ENCODE measurements at regions not wholly inside any gene's neighbourhood (a gene's known extent, or its start where the extent isn't known, plus 50 kb on each side); places are given as distances from the start of the nearest gene placed in this dataset.

GRCh38 chr7:156151658-156152057 is 339.4 kb upstream of the SHH start:
- Histone ChIP-seq H3K4me1 (ENCODE audit: insufficient read depth, insufficient read length) (peaks cover 5% of the 10 kb centered on the region), H3K9ac (ENCODE audit: insufficient read length, low read depth) (no peak overlapping the region), H3K27me3 (ENCODE audit: insufficient read depth, insufficient read length) (no peaks in the 10 kb centered on the region), H3K36me3 (ENCODE audit: insufficient read depth, insufficient read length, low read length) (no peaks in the 10 kb centered on the region), H3K4me3 (ENCODE audit: insufficient read length, low read depth) (no peak overlapping the region), H3K9me3 (ENCODE audit: insufficient read depth, low read length) (no peaks in the 10 kb centered on the region)
- TF ChIP-seq SUZ12 (IDR thresholded peaks at IDR 0.05; ENCODE audit: extremely low read depth, insufficient read depth, insufficient read length) (no peak), ZNF274 (IDR thresholded peaks at IDR 0.05; ENCODE audit: low read depth, low read length) (no peak), YY1 (IDR thresholded peaks at IDR 0.05; ENCODE audit: insufficient read depth, insufficient read length) (no peak)
- no peak for DNase-seq (ENCODE audit: low read depth, low spot score)

DNA sequence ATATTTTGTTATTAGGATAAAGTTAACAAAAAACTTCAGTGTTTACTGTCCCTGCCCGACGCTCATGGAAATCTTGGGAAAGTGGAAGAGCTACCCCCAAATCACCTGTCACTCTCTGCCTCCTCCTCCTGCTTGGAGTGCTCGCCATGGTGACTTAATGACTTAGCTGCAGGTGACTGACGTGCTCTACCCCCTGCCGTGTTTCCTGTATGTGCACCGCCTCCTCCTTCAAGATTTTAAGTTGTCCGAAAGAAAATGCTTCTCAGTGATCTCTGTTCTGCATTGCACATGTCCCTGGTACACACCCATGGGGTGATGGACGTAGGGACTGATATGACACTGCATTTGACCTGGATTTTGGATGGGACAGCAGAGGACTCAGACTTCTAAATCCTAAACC is 338.8 kb upstream of the SHH start:
- Histone ChIP-seq H3K4me1 (ENCODE audit: insufficient read depth, insufficient read length) (peaks cover 2% of the 10 kb centered on the region), H3K36me3 (ENCODE audit: insufficient read depth, insufficient read length, low read length) (no peaks in the 10 kb centered on the region), H3K9me3 (ENCODE audit: insufficient read depth, low read length) (no peaks in the 10 kb centered on the region), H3K9ac (ENCODE audit: insufficient read length, low read depth) (no peak overlapping the region), H3K27me3 (ENCODE audit: insufficient read depth, insufficient read length) (no peaks in the 10 kb centered on the region), H3K4me3 (ENCODE audit: insufficient read length, low read depth) (no peak overlapping the region)
- TF ChIP-seq YY1 (IDR thresholded peaks at IDR 0.05; ENCODE audit: insufficient read depth, insufficient read length) (no peak), SUZ12 (IDR thresholded peaks at IDR 0.05; ENCODE audit: extremely low read depth, insufficient read depth, insufficient read length) (no peak), ZNF274 (IDR thresholded peaks at IDR 0.05; ENCODE audit: low read depth, low read length) (no peak)
- no peak for DNase-seq (ENCODE audit: low read depth, low spot score)

- no peak overlapping the region for H3K9ac ChIP-seq (ENCODE audit: insufficient read length, low read depth)
- H3K27me3 ChIP-seq (ENCODE audit: insufficient read depth, insufficient read length) = no peaks in the 10 kb centered on the region
- TF ChIP-seq YY1 (IDR thresholded peaks at IDR 0.05; ENCODE audit: insufficient read depth, insufficient read length) (no peak), SUZ12 (IDR thresholded peaks at IDR 0.05; ENCODE audit: extremely low read depth, insufficient read depth, insufficient read length) (no peak), ZNF274 (IDR thresholded peaks at IDR 0.05; ENCODE audit: low read depth, low read length) (no peak)
- no peaks in the 10 kb centered on the region for H3K9me3 ChIP-seq (ENCODE audit: insufficient read depth, low read length)
- H3K4me3 ChIP-seq (ENCODE audit: insufficient read length, low read depth) = no peak overlapping the region
- no peaks in the 10 kb centered on the region for H3K36me3 ChIP-seq (ENCODE audit: insufficient read depth, insufficient read length, low read length)
- no peak for DNase-seq (ENCODE audit: low read depth, low spot score)
- no peaks in the 10 kb centered on the region for H3K4me1 ChIP-seq (ENCODE audit: insufficient read depth, insufficient read length)
These were observed 336.7 kb upstream of the SHH start for GRCh38 chr7:156148995-156149394.

DNA sequence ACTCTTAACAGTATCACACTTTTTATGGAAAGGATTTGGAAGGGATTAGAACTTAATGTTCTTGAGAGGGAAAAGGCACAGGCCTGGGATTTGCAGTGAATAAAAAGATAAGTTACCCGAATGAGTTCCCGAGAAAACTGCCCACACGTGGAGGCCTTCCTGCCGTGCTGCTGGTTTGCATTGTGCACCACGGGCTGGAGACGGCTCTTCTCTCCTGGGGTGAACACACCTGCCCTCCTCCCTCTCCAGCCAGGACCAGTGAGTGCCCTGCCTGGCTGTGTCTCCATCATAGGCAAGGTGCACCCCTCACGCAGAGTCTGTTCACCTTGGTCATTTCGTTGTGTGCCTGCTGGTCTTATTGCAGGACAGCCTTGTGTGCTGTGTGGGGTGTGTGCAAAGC is 336.3 kb upstream of the SHH start:
- Histone ChIP-seq H3K4me1 (ENCODE audit: insufficient read depth, insufficient read length) (no peaks in the 10 kb centered on the region), H3K27me3 (ENCODE audit: insufficient read depth, insufficient read length) (no peaks in the 10 kb centered on the region), H3K9me3 (ENCODE audit: insufficient read depth, low read length) (no peaks in the 10 kb centered on the region), H3K9ac (ENCODE audit: insufficient read length, low read depth) (no peak overlapping the region), H3K4me3 (ENCODE audit: insufficient read length, low read depth) (no peak overlapping the region), H3K36me3 (ENCODE audit: insufficient read depth, insufficient read length, low read length) (no peaks in the 10 kb centered on the region)
- no peak for DNase-seq (ENCODE audit: low read depth, low spot score)
- TF ChIP-seq ZNF274 (IDR thresholded peaks at IDR 0.05; ENCODE audit: low read depth, low read length) = no peak
- TF ChIP-seq YY1 (IDR thresholded peaks at IDR 0.05; ENCODE audit: insufficient read depth, insufficient read length) = no peak
- no peak for TF ChIP-seq SUZ12 (IDR thresholded peaks at IDR 0.05; ENCODE audit: extremely low read depth, insufficient read depth, insufficient read length)

GRCh38 chr7:156147756-156148504 is 335.7 kb upstream of the SHH start:
- H3K4me1 ChIP-seq (ENCODE audit: insufficient read depth, insufficient read length) = no peaks in the 10 kb centered on the region
- no peaks in the 10 kb centered on the region for H3K9me3 ChIP-seq (ENCODE audit: insufficient read depth, low read length)
- TF ChIP-seq ZNF274 (IDR thresholded peaks at IDR 0.05; ENCODE audit: low read depth, low read length) = no peak
- no peak overlapping the region for H3K4me3 ChIP-seq (ENCODE audit: insufficient read length, low read depth)
- DNase-seq (ENCODE audit: low read depth, low spot score) = no peak
- H3K36me3 ChIP-seq (ENCODE audit: insufficient read depth, insufficient read length, low read length) = no peaks in the 10 kb centered on the region
- no peaks in the 10 kb centered on the region for H3K27me3 ChIP-seq (ENCODE audit: insufficient read depth, insufficient read length)
- H3K9ac ChIP-seq (ENCODE audit: insufficient read length, low read depth) = no peak overlapping the region

GRCh38 chr7:156147104-156147503 is 334.8 kb upstream of the SHH start:
- Histone ChIP-seq H3K4me3 (ENCODE audit: insufficient read length, low read depth) (no peak overlapping the region), H3K27me3 (ENCODE audit: insufficient read depth, insufficient read length) (no peaks in the 10 kb centered on the region), H3K9ac (ENCODE audit: insufficient read length, low read depth) (no peak overlapping the region), H3K36me3 (ENCODE audit: insufficient read depth, insufficient read length, low read length) (no peaks in the 10 kb centered on the region), H3K9me3 (ENCODE audit: insufficient read depth, low read length) (no peaks in the 10 kb centered on the region), H3K4me1 (ENCODE audit: insufficient read depth, insufficient read length) (no peaks in the 10 kb centered on the region)
- no peak for TF ChIP-seq ZNF274 (IDR thresholded peaks at IDR 0.05; ENCODE audit: low read depth, low read length)
- TF ChIP-seq YY1 (IDR thresholded peaks at IDR 0.05; ENCODE audit: insufficient read depth, insufficient read length) = no peak
- no peak for TF ChIP-seq SUZ12 (IDR thresholded peaks at IDR 0.05; ENCODE audit: extremely low read depth, insufficient read depth, insufficient read length)
- DNase-seq (ENCODE audit: low read depth, low spot score) = no peak

DNA sequence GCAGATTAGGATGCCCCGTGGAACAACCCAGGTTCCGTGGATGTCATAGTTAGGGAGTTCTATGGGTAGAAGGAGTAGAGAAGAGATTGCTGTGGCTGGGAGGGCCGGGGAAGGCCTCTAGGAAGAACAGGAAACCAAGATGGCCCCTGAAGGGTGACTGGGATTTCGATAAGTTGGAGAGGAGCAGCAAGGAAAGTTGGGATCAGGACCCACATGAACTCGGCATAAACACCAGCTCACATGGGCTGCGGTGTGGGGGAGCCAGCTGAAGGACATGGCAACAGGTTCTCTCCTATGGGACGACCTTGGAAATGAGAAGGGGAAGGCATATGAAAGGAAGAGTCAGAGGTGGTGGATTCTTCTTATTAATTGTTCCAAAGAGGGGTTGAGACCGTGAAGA is 333.7 kb upstream of the SHH start:
- Histone ChIP-seq H3K9me3 (ENCODE audit: insufficient read depth, low read length) (no peaks in the 10 kb centered on the region), H3K36me3 (ENCODE audit: insufficient read depth, insufficient read length, low read length) (no peaks in the 10 kb centered on the region), H3K27me3 (ENCODE audit: insufficient read depth, insufficient read length) (no peaks in the 10 kb centered on the region), H3K4me1 (ENCODE audit: insufficient read depth, insufficient read length) (no peaks in the 10 kb centered on the region), H3K9ac (ENCODE audit: insufficient read length, low read depth) (no peak overlapping the region), H3K4me3 (ENCODE audit: insufficient read length, low read depth) (no peak overlapping the region)
- TF ChIP-seq YY1 (IDR thresholded peaks at IDR 0.05; ENCODE audit: insufficient read depth, insufficient read length) = no peak
- TF ChIP-seq ZNF274 (IDR thresholded peaks at IDR 0.05; ENCODE audit: low read depth, low read length) = no peak
- TF ChIP-seq SUZ12 (IDR thresholded peaks at IDR 0.05; ENCODE audit: extremely low read depth, insufficient read depth, insufficient read length) = no peak
- no peak for DNase-seq (ENCODE audit: low read depth, low spot score)
